ENCODE measurements at regions not wholly inside any gene's neighbourhood (a gene's known extent, or its start where the extent isn't known, plus 50 kb on each side); places are given as distances from the start of the nearest gene placed in this dataset.

DNA sequence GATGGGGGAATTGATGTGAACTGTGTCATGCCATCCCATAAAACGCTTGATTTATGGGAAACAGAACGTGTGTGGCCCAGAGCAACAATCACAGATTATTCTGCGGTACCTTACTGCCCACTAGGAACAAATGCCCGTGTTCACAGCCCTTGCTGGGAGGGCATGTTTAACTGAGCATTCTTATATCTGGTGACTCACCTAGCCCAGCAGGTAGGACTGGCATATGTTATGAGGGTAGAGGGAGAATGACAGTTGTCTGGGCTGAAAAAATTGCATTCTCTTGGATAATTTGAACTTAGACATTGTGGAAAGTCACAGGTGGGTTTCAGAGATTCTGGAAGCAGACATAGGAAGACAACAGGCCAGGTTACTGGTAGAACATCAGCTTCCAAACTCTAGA, 460.6 kb downstream of the DMRT2 start:
- no peak overlapping the region for H3K4me3 ChIP-seq
- H3K27ac ChIP-seq = no peak overlapping the region
- H3K4me1 ChIP-seq = no peaks in the 10 kb centered on the region
- no peaks in the 10 kb centered on the region for H3K9me3 ChIP-seq
- DNase-seq = no peak
- intact Hi-C loops (cut with DNase I) = no loop called here
- no peak overlapping the region for H3K9ac ChIP-seq (ENCODE audit: low read depth in 2 of 2, low read length in 2 of 2)
- TF ChIP-seq, protein P1, sequence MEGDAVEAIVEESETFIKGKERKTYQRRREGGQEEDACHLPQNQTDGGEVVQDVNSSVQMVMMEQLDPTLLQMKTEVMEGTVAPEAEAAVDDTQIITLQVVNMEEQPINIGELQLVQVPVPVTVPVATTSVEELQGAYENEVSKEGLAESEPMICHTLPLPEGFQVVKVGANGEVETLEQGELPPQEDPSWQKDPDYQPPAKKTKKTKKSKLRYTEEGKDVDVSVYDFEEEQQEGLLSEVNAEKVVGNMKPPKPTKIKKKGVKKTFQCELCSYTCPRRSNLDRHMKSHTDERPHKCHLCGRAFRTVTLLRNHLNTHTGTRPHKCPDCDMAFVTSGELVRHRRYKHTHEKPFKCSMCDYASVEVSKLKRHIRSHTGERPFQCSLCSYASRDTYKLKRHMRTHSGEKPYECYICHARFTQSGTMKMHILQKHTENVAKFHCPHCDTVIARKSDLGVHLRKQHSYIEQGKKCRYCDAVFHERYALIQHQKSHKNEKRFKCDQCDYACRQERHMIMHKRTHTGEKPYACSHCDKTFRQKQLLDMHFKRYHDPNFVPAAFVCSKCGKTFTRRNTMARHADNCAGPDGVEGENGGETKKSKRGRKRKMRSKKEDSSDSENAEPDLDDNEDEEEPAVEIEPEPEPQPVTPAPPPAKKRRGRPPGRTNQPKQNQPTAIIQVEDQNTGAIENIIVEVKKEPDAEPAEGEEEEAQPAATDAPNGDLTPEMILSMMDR (IDR thresholded peaks at IDR 0.05) = no peak
- no peaks in the 10 kb centered on the region for H3K36me3 ChIP-seq
- no peaks in the 10 kb centered on the region for H3K27me3 ChIP-seq

DNA sequence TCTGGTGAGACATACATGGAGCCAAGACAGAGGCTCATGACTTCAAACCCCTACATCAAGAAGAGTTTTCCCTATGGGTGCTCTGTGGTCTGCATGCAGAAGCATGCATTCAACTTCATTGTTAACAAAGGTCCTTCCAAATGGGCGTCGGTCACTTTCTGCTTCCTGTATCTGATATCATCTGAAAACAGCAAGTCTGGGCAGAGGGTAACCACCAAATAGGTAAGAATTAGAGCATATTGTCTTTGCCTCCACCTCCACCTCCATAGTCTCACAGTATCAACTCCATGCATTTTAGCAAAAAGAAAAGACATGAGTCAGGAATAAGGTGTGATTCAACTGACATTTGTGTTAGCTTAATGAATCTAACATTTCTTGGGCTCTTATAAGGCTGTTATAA, 462.9 kb downstream of the DMRT2 start:
- no peak overlapping the region for H3K9ac ChIP-seq (ENCODE audit: low read depth in 2 of 2, low read length in 2 of 2)
- TF ChIP-seq, protein P1 (IDR thresholded peaks at IDR 0.05) = no peak
- H3K9me3 ChIP-seq = no peaks in the 10 kb centered on the region
- no peak overlapping the region for H3K4me3 ChIP-seq
- no peaks in the 10 kb centered on the region for H3K36me3 ChIP-seq
- H3K27ac ChIP-seq = no peak overlapping the region
- DNase-seq = no peak
- no peaks in the 10 kb centered on the region for H3K4me1 ChIP-seq
- no peaks in the 10 kb centered on the region for H3K27me3 ChIP-seq
- intact Hi-C loops (cut with DNase I) = no loop called here

GRCh38 chr9:1514250-1514649, 464.1 kb downstream of the DMRT2 start:
- no peak for DNase-seq
- Histone ChIP-seq H3K4me3 (no peak overlapping the region), H3K27ac (no peak overlapping the region), H3K27me3 (no peaks in the 10 kb centered on the region), H3K36me3 (no peaks in the 10 kb centered on the region), H3K4me1 (no peaks in the 10 kb centered on the region), H3K9me3 (no peaks in the 10 kb centered on the region), H3K9ac (ENCODE audit: low read depth in 2 of 2, low read length in 2 of 2) (no peak overlapping the region)
- TF ChIP-seq, protein P1 (IDR thresholded peaks at IDR 0.05) = no peak
- intact Hi-C loops (cut with DNase I) = no loop called here

DNA sequence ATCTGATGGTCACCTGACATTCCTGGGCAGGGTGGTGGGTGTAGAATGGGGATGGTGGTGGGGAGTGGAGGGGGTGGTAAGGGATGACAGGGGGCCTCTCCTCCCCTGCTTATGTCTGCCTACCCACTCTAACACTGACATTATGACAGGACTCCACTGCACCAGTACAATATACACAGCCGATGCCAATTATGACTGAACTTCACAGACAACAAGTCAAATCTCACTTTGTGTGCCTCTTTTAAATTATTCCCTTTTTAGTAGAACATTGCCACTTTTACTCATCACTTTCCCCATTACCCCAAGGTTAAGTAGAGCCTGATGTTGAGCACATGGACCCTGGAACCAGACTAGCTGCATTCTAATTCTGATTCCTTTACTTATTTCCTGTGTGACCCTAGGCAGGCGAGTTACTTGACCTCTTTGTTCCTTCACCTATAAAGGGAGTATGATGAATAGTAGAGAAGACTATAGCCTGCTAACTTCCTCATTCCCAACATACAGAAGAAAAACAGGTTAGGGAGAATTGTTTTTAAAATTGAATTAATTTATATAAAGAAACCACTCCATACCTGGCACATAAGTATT, 464.7 kb downstream of the DMRT2 start:
- Histone ChIP-seq H3K4me3 (no peak overlapping the region), H3K9ac (ENCODE audit: low read depth in 2 of 2, low read length in 2 of 2) (no peak overlapping the region), H3K4me1 (no peaks in the 10 kb centered on the region), H3K27ac (no peak overlapping the region), H3K27me3 (no peaks in the 10 kb centered on the region), H3K9me3 (no peaks in the 10 kb centered on the region), H3K36me3 (no peaks in the 10 kb centered on the region)
- no peak for DNase-seq
- TF ChIP-seq, protein P1 (IDR thresholded peaks at IDR 0.05) = no peak
- intact Hi-C loops (cut with DNase I) = no loop called here

- H3K9ac ChIP-seq (ENCODE audit: low read depth in 2 of 2, low read length in 2 of 2) = no peak overlapping the region
- H3K4me3 ChIP-seq = no peak overlapping the region
- H3K27me3 ChIP-seq = no peaks in the 10 kb centered on the region
- intact Hi-C loops (cut with DNase I) = no loop called here
- no peaks in the 10 kb centered on the region for H3K4me1 ChIP-seq
- H3K27ac ChIP-seq = no peak overlapping the region
- H3K9me3 ChIP-seq = no peaks in the 10 kb centered on the region
- no peak for DNase-seq
- TF ChIP-seq, protein P1 (IDR thresholded peaks at IDR 0.05) = no peak
- H3K36me3 ChIP-seq = no peaks in the 10 kb centered on the region
Observed at GRCh38 chr9:1515557-1515956, 465.4 kb downstream of the DMRT2 start.

Measured in colonic mucosa (tissue), 4 donors.